ENCODE measurements at regions not wholly inside any gene's neighbourhood (a gene's known extent, or its start where the extent isn't known, plus 50 kb on each side); places are given as distances from the start of the nearest gene placed in this dataset.

- Histone ChIP-seq H3K4me1 (ENCODE audit: low read length) (peaks cover 47% of the 10 kb centered on the region), H3K4me2 (ENCODE audit: low read depth, low read length) (peak overlapping the region; percentile 15; the same call in 1 of the 2 replicates), H3K9me2 (replicated peaks; ENCODE audit: insufficient read depth, low read length) (no peaks in the 10 kb centered on the region), H3K9ac (ENCODE audit: low read length) (no peak overlapping the region), H3K36me3 (replicated peaks; ENCODE audit: insufficient read depth, low read length) (no peaks in the 10 kb centered on the region), H3K27ac (ENCODE audit: low read length) (peak overlapping the region; percentile 9; the same call in 1 of the 2 replicates), H3K79me2 (ENCODE audit: low read length) (no peaks in the 10 kb centered on the region), H3K9me3 (replicated peaks; ENCODE audit: insufficient read depth, low read length) (no peaks in the 10 kb centered on the region), H2AFZ (ENCODE audit: low read length) (no peak overlapping the region), H3F3A (ENCODE audit: insufficient read depth, low read length) (peaks cover 9% of the 10 kb centered on the region; the same call in 1 of the 2 replicates), H4K20me1 (ENCODE audit: insufficient read depth, low read length) (no peaks in the 10 kb centered on the region), H3K27me3 (replicated peaks; ENCODE audit: insufficient read depth, low read length) (no peaks in the 10 kb centered on the region), H3K4me3 (ENCODE audit: low read length) (no peak overlapping the region)
- peak; percentile 38 for DNase-seq
- TF ChIP-seq CTCF (IDR thresholded peaks at IDR 0.05; ENCODE audit: low read length) (0 out of 2 replicates have a peak, but pooled peaks have one; percentile 10), EZH2 (optimal IDR thresholded peaks at IDR 0.05; ENCODE audit: low read depth, low read length) (no peak)
Observed at GRCh38 chr6:132964868-132965382, 150.6 kb downstream of the RPS12 start.

- Histone ChIP-seq H3K9ac (ENCODE audit: low read length) (no peak overlapping the region), H4K20me1 (ENCODE audit: insufficient read depth, low read length) (no peaks in the 10 kb centered on the region), H3K79me2 (ENCODE audit: low read length) (no peaks in the 10 kb centered on the region), H2AFZ (ENCODE audit: low read length) (no peak overlapping the region), H3K36me3 (replicated peaks; ENCODE audit: insufficient read depth, low read length) (no peaks in the 10 kb centered on the region), H3K4me1 (ENCODE audit: low read length) (peaks cover 51% of the 10 kb centered on the region), H3F3A (ENCODE audit: insufficient read depth, low read length) (peaks cover 14% of the 10 kb centered on the region; the same call in 1 of the 2 replicates), H3K4me2 (ENCODE audit: low read depth, low read length) (no peak overlapping the region), H3K9me3 (replicated peaks; ENCODE audit: insufficient read depth, low read length) (no peaks in the 10 kb centered on the region), H3K9me2 (replicated peaks; ENCODE audit: insufficient read depth, low read length) (no peaks in the 10 kb centered on the region), H3K27ac (ENCODE audit: low read length) (no peak overlapping the region), H3K27me3 (replicated peaks; ENCODE audit: insufficient read depth, low read length) (no peaks in the 10 kb centered on the region), H3K4me3 (ENCODE audit: low read length) (no peak overlapping the region)
- TF ChIP-seq EZH2 (optimal IDR thresholded peaks at IDR 0.05; ENCODE audit: low read depth, low read length) = no peak
- TF ChIP-seq CTCF (IDR thresholded peaks at IDR 0.05; ENCODE audit: low read length) = no peak
- TF ChIP-seq EZH2phosphoT487 (IDR thresholded peaks at IDR 0.05; ENCODE audit: low read length) = no peak
- no peak for DNase-seq
Observed at GRCh38 chr6:132967871-132968270, 153.5 kb downstream of the RPS12 start.

- no peak for DNase-seq
- Histone ChIP-seq H2AFZ (ENCODE audit: low read length) (no peak overlapping the region), H3K9ac (ENCODE audit: low read length) (no peak overlapping the region), H3K36me3 (replicated peaks; ENCODE audit: insufficient read depth, low read length) (no peaks in the 10 kb centered on the region), H3K27ac (ENCODE audit: low read length) (no peak overlapping the region), H3K9me3 (replicated peaks; ENCODE audit: insufficient read depth, low read length) (no peaks in the 10 kb centered on the region), H4K20me1 (ENCODE audit: insufficient read depth, low read length) (no peaks in the 10 kb centered on the region), H3K27me3 (replicated peaks; ENCODE audit: insufficient read depth, low read length) (no peaks in the 10 kb centered on the region), H3F3A (ENCODE audit: insufficient read depth, low read length) (peaks cover 18% of the 10 kb centered on the region; the same call in 1 of the 2 replicates), H3K9me2 (replicated peaks; ENCODE audit: insufficient read depth, low read length) (no peaks in the 10 kb centered on the region), H3K4me2 (ENCODE audit: low read depth, low read length) (no peak overlapping the region), H3K4me1 (ENCODE audit: low read length) (peaks cover 55% of the 10 kb centered on the region), H3K4me3 (ENCODE audit: low read length) (no peak overlapping the region), H3K79me2 (ENCODE audit: low read length) (no peaks in the 10 kb centered on the region)
- TF ChIP-seq CTCF (IDR thresholded peaks at IDR 0.05; ENCODE audit: low read length) (no peak), EZH2 (optimal IDR thresholded peaks at IDR 0.05; ENCODE audit: low read depth, low read length) (no peak), EZH2phosphoT487 (IDR thresholded peaks at IDR 0.05; ENCODE audit: low read length) (no peak)
Observed at GRCh38 chr6:132968419-132968950, 154.1 kb downstream of the RPS12 start.
